ENCODE measurements at regions not wholly inside any gene's neighbourhood (a gene's known extent, or its start where the extent isn't known, plus 50 kb on each side); places are given as distances from the start of the nearest gene placed in this dataset.
"Not testable (repeated sequence)": the region's sequence is repeated elsewhere in the genome, so short reads cannot be mapped to it uniquely, and the experiment has no call there.

- H3K9me3 ChIP-seq: no peaks in the 10 kb centered on the region
- ATAC-seq (ENCODE audit: low FRiP score in 2 of 2): no peak
- H3K27ac ChIP-seq: no peak overlapping the region
- H3K4me1 ChIP-seq: no peaks in the 10 kb centered on the region
- no peak for DNase-seq
- H3K4me3 ChIP-seq: no peak overlapping the region
- 67 to 78% methylated on average over 1 of the region's 1 CpG for WGBS, 2 donors
- H3K36me3 ChIP-seq: no peaks in the 10 kb centered on the region
- H3K27me3 ChIP-seq: no peaks in the 10 kb centered on the region
- TF ChIP-seq POLR2AphosphoS5 (IDR thresholded peaks at IDR 0.05) (no peak), EP300 (IDR thresholded peaks at IDR 0.05) (no peak), POLR2A (IDR thresholded peaks at IDR 0.05) (no peak), CTCF (IDR thresholded peaks at IDR 0.05) (no peak)
Observed at GRCh38 chr1:191798178-191798577, 360.1 kb upstream of the RGS18 start.

DNA sequence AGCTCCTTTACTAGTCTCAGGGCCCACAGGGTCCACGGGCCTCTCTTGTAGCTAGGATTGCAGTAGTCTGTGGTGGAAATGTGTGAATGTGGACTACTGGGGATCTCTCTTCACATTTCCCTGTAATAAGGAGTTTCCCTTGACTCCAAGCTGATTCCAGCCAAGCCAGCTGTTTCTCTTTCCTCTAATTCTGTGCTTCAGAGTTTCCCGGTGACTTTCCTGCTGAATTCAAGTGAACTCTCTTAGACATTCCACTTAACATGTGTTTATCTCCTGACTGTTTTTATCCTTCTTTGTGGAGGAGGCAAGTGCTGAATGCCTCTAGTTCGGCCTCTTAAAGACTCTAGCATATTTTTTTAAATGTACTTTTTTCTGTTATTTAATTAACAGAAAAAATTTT is 354.0 kb upstream of the RGS18 start:
- no peaks in the 10 kb centered on the region for H3K9me3 ChIP-seq
- H3K27ac ChIP-seq: no peak overlapping the region
- WGBS, 2 donors: 61 to 69% methylated on average over 3 of the region's 3 CpGs
- TF ChIP-seq EP300 (IDR thresholded peaks at IDR 0.05) (no peak), POLR2AphosphoS5 (IDR thresholded peaks at IDR 0.05) (no peak), POLR2A (IDR thresholded peaks at IDR 0.05) (no peak), CTCF (IDR thresholded peaks at IDR 0.05) (no peak)
- ATAC-seq (ENCODE audit: low FRiP score in 2 of 2) (no peak), DNase-seq (no peak)
- H3K27me3 ChIP-seq: no peaks in the 10 kb centered on the region
- H3K4me1 ChIP-seq: no peaks in the 10 kb centered on the region
- no peak overlapping the region for H3K4me3 ChIP-seq
- H3K36me3 ChIP-seq: no peaks in the 10 kb centered on the region

DNA sequence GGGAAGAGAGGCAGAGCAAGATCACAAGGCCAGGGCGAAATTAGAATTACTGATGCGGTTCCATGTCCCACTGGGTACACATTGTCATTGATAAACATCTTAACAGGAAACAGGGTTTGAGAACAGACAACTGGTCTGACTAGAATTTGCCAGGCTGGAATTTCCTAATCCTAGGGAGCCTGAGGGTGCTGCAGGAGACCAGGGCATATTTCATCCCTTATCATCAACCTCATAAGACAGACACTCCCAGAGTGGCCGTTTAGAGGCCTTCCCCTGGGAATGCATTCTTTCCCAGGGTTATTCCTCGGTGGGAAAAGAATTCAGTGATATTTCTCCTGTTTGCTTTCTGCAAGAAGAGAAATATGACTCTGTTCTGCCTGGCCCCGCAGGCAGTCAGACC is 344.7 kb upstream of the RGS18 start:
- not testable (repeated sequence) for DNase-seq; H3K9me3 ChIP-seq; H3K4me3 ChIP-seq; H3K36me3 ChIP-seq; H3K27me3 ChIP-seq; H3K27ac ChIP-seq; ATAC-seq (ENCODE audit: low FRiP score in 2 of 2); H3K4me1 ChIP-seq
- 80 to 82% methylated on average over 5 of the region's 5 CpGs for WGBS, 2 donors

GRCh38 chr1:191818198-191818597 is 340.1 kb upstream of the RGS18 start:
- ATAC-seq (ENCODE audit: low FRiP score in 2 of 2) (no peak), DNase-seq (no peak)
- WGBS, 2 donors: 62 to 64% methylated on average over 1 of the region's 1 CpG
- TF ChIP-seq POLR2A (IDR thresholded peaks at IDR 0.05) (no peak), CTCF (IDR thresholded peaks at IDR 0.05) (no peak), POLR2AphosphoS5 (IDR thresholded peaks at IDR 0.05) (no peak), EP300 (IDR thresholded peaks at IDR 0.05) (no peak)
- Histone ChIP-seq H3K36me3 (no peaks in the 10 kb centered on the region), H3K9me3 (peaks cover 0 to 7% (median 0%) of the 10 kb centered on the region in 4 donors), H3K4me1 (no peaks in the 10 kb centered on the region), H3K27ac (no peak overlapping the region), H3K4me3 (no peak overlapping the region), H3K27me3 (no peaks in the 10 kb centered on the region)

- Histone ChIP-seq H3K27ac (no peak overlapping the region), H3K4me1 (no peaks in the 10 kb centered on the region), H3K27me3 (no peaks in the 10 kb centered on the region), H3K9me3 (no peaks in the 10 kb centered on the region), H3K36me3 (no peaks in the 10 kb centered on the region), H3K4me3 (no peak overlapping the region)
- ATAC-seq (ENCODE audit: low FRiP score in 2 of 2) (no peak), DNase-seq (no peak)
- TF ChIP-seq CTCF (IDR thresholded peaks at IDR 0.05) (no peak), POLR2A (IDR thresholded peaks at IDR 0.05) (no peak), EP300 (IDR thresholded peaks at IDR 0.05) (no peak), POLR2AphosphoS5 (IDR thresholded peaks at IDR 0.05) (no peak)
- 75 to 88% methylated on average over 4 of the region's 4 CpGs for WGBS, 2 donors
Observed at GRCh38 chr1:191831572-191831971, 326.7 kb upstream of the RGS18 start.

Measured in upper lobe of left lung (tissue), 6 donors.